K562 (cell line): ENCODE measurements at regions not wholly inside any gene's neighbourhood (a gene's known extent, or its start where the extent isn't known, plus 50 kb on each side); places are given as distances from the start of the nearest gene placed in this dataset.

ENCODE experiments used
- ATAC-seq: fragments of 200-7000 bp; cut with Tn5 transposase; 3 replicates; pipeline ENCODE4 v1.9.1; 2020; ENCODE audit warnings: moderate library complexity
- BruUV-seq: library from RNA; stranded (reverse); fragments of 400-500 nt; replicated peaks from 2 replicates; lab custom pipeline; 2021; lab: Mats Ljungman, UMichigan
- CTCF ChIA-PET: fragments of 300-600 bp; formaldehyde crosslinking; extraction: SDS; loops from one replicate; lab custom pipeline; 2021; ENCODE audit warnings: low intra/inter-chr PET ratio; lab: Yijun Ruan, JAX
- POLR2A ChIA-PET: fragments of 300-600, 350-650 bp; sonication (Branson Sonifier 250); formaldehyde crosslinking; extraction: SDS; loops from one replicate; lab custom pipeline; 2021; ENCODE audit warnings: antibody characterized with exemption, inconsistent platforms; lab: Yijun Ruan, JAX
- DNase-seq, 4 experiments: peaks; one replicate each; pipeline versions ENCODE4 v3.0.0 to v3.0.0-alpha.2; 2011 to 2018; ENCODE audit warnings: low spot score in 3 of 4, mixed read lengths in 3 of 4; ENCODE audit errors: extremely low read depth in 1 of 4
- FAIRE-seq: peaks from 2 replicates; lab custom pipeline; 2011; peaks lifted over from hg19 to GRCh38; lab: Jason Lieb, UNC
- H2AFZ ChIP-seq: 2 replicates; pipeline ENCODE4 v1.6.0; 2011; ENCODE audit warnings: low read depth, low read length, control low read depth, inconsistent platforms
- H3K27ac ChIP-seq: fragments of 200-600 bp; 3 replicates; pipeline ENCODE4 v1.8.0; 2011; ENCODE audit warnings: low read depth, mild to moderate bottlenecking, control low read depth, inconsistent platforms, low read length, moderate library complexity, mixed read lengths; ENCODE audit errors: extremely low read depth
- H3K27me3 ChIP-seq, 2 experiments: fragments of 300-600 bp in 1 of 2; 2 replicates in 1 of 2; 3 replicates in 1 of 2; pipeline versions ENCODE4 v1.6.0 to v1.8.0; 2011; ENCODE audit warnings: inconsistent platforms in 2 of 2, low read length in 2 of 2, mild to moderate bottlenecking in 1 of 2, mixed read lengths in 1 of 2, moderate library complexity in 1 of 2; ENCODE audit not compliant: control insufficient read depth in 2 of 2, insufficient read depth in 2 of 2
- H3K36me3 ChIP-seq: fragments of 300-600 bp; 3 replicates; pipeline ENCODE4 v1.8.0; 2011; ENCODE audit warnings: mild to moderate bottlenecking, low read length, inconsistent platforms; ENCODE audit not compliant: control insufficient read depth, insufficient read depth
- H3K4me1 ChIP-seq, 2 experiments: fragments of 200-600 bp in 1 of 2; replicated peaks in 1 of 2; 2 replicates in 1 of 2; 3 replicates in 1 of 2; pipeline versions ENCODE4 v1.5.1 to v1.8.0; 2011; ENCODE audit warnings: inconsistent platforms in 2 of 2, low read length in 2 of 2, mild to moderate bottlenecking in 1 of 2, mixed read lengths in 1 of 2, moderate library complexity in 1 of 2; ENCODE audit not compliant: control insufficient read depth in 2 of 2, insufficient read depth in 2 of 2
- H3K4me2 ChIP-seq: 2 replicates; pipeline ENCODE4 v1.6.1; 2011; ENCODE audit warnings: low read length, control low read depth, inconsistent platforms, mixed read lengths; ENCODE audit not compliant: insufficient read depth
- H3K4me3 ChIP-seq: fragments of 200-600 bp; sonication (generic), shearing (Covaris generic); 2 replicates; pipeline ENCODE4 v1.5.1; 2016; ENCODE audit warnings: control low read depth, inconsistent platforms
- H3K79me2 ChIP-seq: fragments of 200-600 bp; 3 replicates; pipeline ENCODE4 v1.8.0; 2011; ENCODE audit warnings: low read length, inconsistent platforms; ENCODE audit not compliant: control insufficient read depth, insufficient read depth
- H3K9ac ChIP-seq, 2 experiments: 2 replicates each; pipeline versions ENCODE4 v1.6.0 to v1.6.1; 2011; ENCODE audit warnings: low read depth in 2 of 2, low read length in 2 of 2, control low read depth in 1 of 2, inconsistent platforms in 1 of 2, mild to moderate bottlenecking in 1 of 2, mixed read lengths in 1 of 2; ENCODE audit not compliant: insufficient read depth in 1 of 2
- H3K9me1 ChIP-seq: one replicate; pipeline ENCODE4 v1.6.0; 2011; ENCODE audit warnings: inconsistent platforms, mild to moderate bottlenecking, low read length, moderate library complexity; ENCODE audit not compliant: control insufficient read depth, insufficient read depth
- H3K9me3 ChIP-seq: replicated peaks from 2 replicates; pipeline ENCODE4 v1.5.1; 2011; ENCODE audit warnings: low read depth, low read length, inconsistent platforms; ENCODE audit not compliant: control insufficient read depth, insufficient read depth
- H4K20me1 ChIP-seq: replicated peaks from 2 replicates; pipeline ENCODE4 v1.6.1; 2011; ENCODE audit warnings: low read length, inconsistent platforms, mixed read lengths; ENCODE audit not compliant: control insufficient read depth, insufficient read depth
- ETS1 ChIP-seq: conservative IDR thresholded peaks from 2 replicates; pipeline ENCODE4 v1.6.1; 2011; ENCODE audit warnings: low read depth, mild to moderate bottlenecking, low read length; ENCODE audit not compliant: control insufficient read depth
- GABPB2 ChIP-seq: fragments of 250-450 bp; sonication (Bioruptor Pico); conservative IDR thresholded peaks from 2 replicates; pipeline ENCODE4 v1.5.1; 2021; ENCODE audit warnings: mild to moderate bottlenecking
- HDAC1 ChIP-seq, 2 experiments: fragments of 450-650 bp; IDR thresholded peaks; 2 replicates each; pipeline ENCODE4 v1.6.1; 2016 to 2017; ENCODE audit warnings: inconsistent platforms in 1 of 2, mild to moderate bottlenecking in 1 of 2, moderate library complexity in 1 of 2
- HINFP ChIP-seq: fragments of 450-650 bp; conservative IDR thresholded peaks from 2 replicates; pipeline ENCODE4 v1.6.1; 2016; ENCODE audit warnings: missing genetic modification characterization, low read depth, mild to moderate bottlenecking, control low read depth, missing compliant biosample characterization
- ILF3 ChIP-seq: fragments of 450-650 bp; IDR thresholded peaks from 2 replicates; pipeline ENCODE4 v1.6.1; 2018; ENCODE audit warnings: antibody characterized with exemption, mild to moderate bottlenecking, moderate library complexity, borderline replicate concordance
- MTA3 ChIP-seq: fragments of 450-650 bp; formaldehyde crosslinking; IDR thresholded peaks from 2 replicates; pipeline ENCODE4 v1.6.1; 2017; ENCODE audit warnings: mild to moderate bottlenecking, borderline replicate concordance
- SAFB2 ChIP-seq: fragments of 200-400 bp; formaldehyde crosslinking; IDR thresholded peaks from 2 replicates; pipeline ENCODE4 v1.6.1; 2018; ENCODE audit warnings: borderline replicate concordance, low read length, low read depth, moderate library complexity; ENCODE audit not compliant: severe bottlenecking
- TCFL5 ChIP-seq: fragments of 250-450 bp; sonication (Bioruptor Pico); conservative IDR thresholded peaks from 2 replicates; pipeline ENCODE4 v1.6.1; 2021; ENCODE audit warnings: mild to moderate bottlenecking, moderate library complexity, matching md5 sums
- ZNF232 ChIP-seq: sonication (generic); formaldehyde crosslinking; IDR thresholded peaks from 2 replicates; pipeline ENCODE4 v1.8.0; 2022; ENCODE audit warnings: mild to moderate bottlenecking, missing genetic modification reagents
- WGBS: fragments of 100-300 bp; shearing (Covaris generic); methylation state at CpG from one replicate; pipeline ENCODE4 v1.1.6; 2016; ENCODE audit warnings: low coverage, mixed read lengths; ENCODE audit not compliant: insufficient coverage; ENCODE audit errors: missing lambda C conversion rate; 5-methylcytosine and 5-hydroxymethylcytosine counted together
- in situ Hi-C: fragments of 300-500 bp; cut with MboI; formaldehyde crosslinking; loops from 4 replicates; pipeline ENCODE4 v1.15.0; 2018; ENCODE audit warnings: inconsistent platforms, mixed read lengths
- intact Hi-C: fragments of 100-400 bp; cut with micrococcal nuclease; formaldehyde crosslinking; loops from 2 replicates; pipeline ENCODE4 v1.14.2; 2022
- TF ChIP-seq, protein P1 (sequence below): fragments of 450-650 bp; IDR thresholded peaks from 2 replicates; pipeline ENCODE4 v1.6.1; 2018; ENCODE audit warnings: mild to moderate bottlenecking, low read depth; ENCODE audit not compliant: partially characterized antibody

- TF ChIP-seq, protein P1, sequence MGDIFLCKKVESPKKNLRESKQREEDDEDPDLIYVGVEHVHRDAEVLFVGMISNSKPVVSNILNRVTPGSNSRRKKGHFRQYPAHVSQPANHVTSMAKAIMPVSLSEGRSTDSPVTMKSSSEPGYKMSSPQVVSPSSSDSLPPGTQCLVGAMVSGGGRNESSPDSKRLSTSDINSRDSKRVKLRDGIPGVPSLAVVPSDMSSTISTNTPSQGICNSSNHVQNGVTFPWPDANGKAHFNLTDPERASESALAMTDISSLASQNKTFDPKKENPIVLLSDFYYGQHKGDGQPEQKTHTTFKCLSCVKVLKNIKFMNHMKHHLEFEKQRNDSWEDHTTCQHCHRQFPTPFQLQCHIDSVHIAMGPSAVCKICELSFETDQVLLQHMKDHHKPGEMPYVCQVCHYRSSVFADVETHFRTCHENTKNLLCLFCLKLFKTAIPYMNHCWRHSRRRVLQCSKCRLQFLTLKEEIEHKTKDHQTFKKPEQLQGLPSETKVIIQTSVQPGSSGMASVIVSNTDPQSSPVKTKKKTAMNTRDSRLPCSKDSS: no peak
Measured at GRCh38 chr18:26794230-26795101, 71.0 kb downstream of the AQP4 start (continued).

GRCh38 chr18:26792661-26793060 is 72.8 kb downstream of the AQP4 start:
- Histone ChIP-seq H3K9ac (no peak overlapping the region), H2AFZ (no peak overlapping the region), H3K4me3 (no peak overlapping the region), H3K36me3 (no peaks in the 10 kb centered on the region), H3K4me2 (no peak overlapping the region), H3K79me2 (no peaks in the 10 kb centered on the region), H4K20me1 (no peaks in the 10 kb centered on the region)
- DNase-seq: no peak
- in situ Hi-C loops (no loop called here), intact Hi-C loops (no loop called here)
- no peak for FAIRE-seq
- no TSS peak for BruUV-seq
- CTCF ChIA-PET: no interaction called here
- ATAC-seq: no peak
- TF ChIP-seq ILF3: no peak
- TF ChIP-seq SAFB2: no peak
- no peak for TF ChIP-seq TCFL5 (CRISPR knock-in tag)
- no peak for TF ChIP-seq MTA3
- no peak for TF ChIP-seq HDAC1 (IDR thresholded peaks at IDR 0.05)
- no peak for TF ChIP-seq HINFP (tag)
- TF ChIP-seq ETS1: no peak
- TF ChIP-seq GABPB2 (CRISPR knock-in tag): no peak
- TF ChIP-seq ZNF232 (CRISPR knock-in tag): no peak
- TF ChIP-seq, all 486 proteins: peak for 0
- H3K4me1 ChIP-seq: no peaks in the 10 kb centered on the region
- H3K9me3 ChIP-seq: no peaks in the 10 kb centered on the region
- no peak overlapping the region for H3K27ac ChIP-seq
- 0% methylated on average over 1 of the region's 1 CpG for whole genome bisulfite sequencing
- POLR2A ChIA-PET: no interaction called here
- no peaks in the 10 kb centered on the region for H3K9me1 ChIP-seq
- H3K27me3 ChIP-seq: no peaks in the 10 kb centered on the region
